GM12891 (cell line): ENCODE measurements at regions not wholly inside any gene's neighbourhood (a gene's known extent, or its start where the extent isn't known, plus 50 kb on each side); places are given as distances from the start of the nearest gene placed in this dataset.

Source experiments
- PAX5 ChIP-seq: IDR thresholded peaks from 2 replicates; pipeline ENCODE4 v1.6.1; 2011; ENCODE audit warnings: low read length, moderate library complexity, mild to moderate bottlenecking; ENCODE audit not compliant: insufficient read depth, severe bottlenecking
- POLR2A ChIP-seq: IDR thresholded peaks from 2 replicates; pipeline ENCODE4 v1.6.1; 2011; ENCODE audit warnings: low read depth, low read length, control low read depth
- POLR2AphosphoS5 ChIP-seq: IDR thresholded peaks from 2 replicates; pipeline ENCODE4 v1.6.1; 2011; ENCODE audit warnings: low read depth, low read length, control low read depth
- SPI1 ChIP-seq: IDR thresholded peaks from 2 replicates; pipeline ENCODE4 v1.6.1; 2011; ENCODE audit warnings: low read depth, low read length, control low read depth
- TAF1 ChIP-seq: IDR thresholded peaks from 2 replicates; pipeline ENCODE4 v1.6.1; 2011; ENCODE audit warnings: low read depth, low read length, control low read depth

DNA sequence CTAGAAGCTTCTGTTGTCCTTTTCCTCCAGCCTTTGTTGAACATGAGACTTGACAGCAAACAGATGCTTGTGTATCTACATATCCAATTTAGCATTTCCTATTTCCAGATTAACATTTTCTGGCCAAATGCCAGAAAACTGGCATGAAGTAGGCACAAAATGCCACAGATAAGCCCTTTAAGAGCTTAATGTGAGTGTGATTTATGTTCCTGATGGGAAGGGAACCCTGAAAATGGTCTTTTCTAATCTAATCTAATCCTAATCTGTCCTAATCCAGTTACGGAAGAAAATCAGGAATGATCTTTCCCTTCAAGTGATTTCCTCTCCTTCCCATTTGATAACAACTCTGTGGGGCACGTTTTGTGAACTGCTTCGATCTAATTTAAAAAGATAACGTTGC, 133.0 kb upstream of the C1QTNF7 start:
- TF ChIP-seq POLR2A (no peak), POLR2AphosphoS5 (no peak), SPI1 (no peak), PAX5 (no peak), TAF1 (no peak)
